A549 (cell line): ENCODE measurements at regions not wholly inside any gene's neighbourhood (a gene's known extent, or its start where the extent isn't known, plus 50 kb on each side); places are given as distances from the start of the nearest gene placed in this dataset.

Experiments used
- ATAC-seq, 2 experiments: fragments of 200-7000 bp in 1 of 2; fragments of >200 bp in 1 of 2; cut with Nextera tagmentation in 1 of 2; cut with Tn5 transposase in 1 of 2; 3 replicates each; pipeline versions ENCODE4 v1.8.0 to v1.9.1; 2018 to 2020; ENCODE audit warnings: mild to moderate bottlenecking in 1 of 2, moderate library complexity in 1 of 2
- CTCF ChIA-PET: fragments of 300-600 bp; sonication (Branson Sonifier 250); formaldehyde crosslinking; extraction: SDS; loops from one replicate; lab custom pipeline; 2021; ENCODE audit warnings: antibody characterized with exemption, inconsistent platforms; lab: Yijun Ruan, JAX
- POLR2A ChIA-PET: fragments of 350-600 bp; formaldehyde crosslinking; extraction: SDS; loops from one replicate; lab custom pipeline; 2021; ENCODE audit warnings: antibody characterized with exemption, inconsistent platforms; lab: Yijun Ruan, JAX
- DNase-seq, 2 experiments: peaks; one replicate each; pipeline versions ENCODE4 v3.0.0 to v3.0.0-alpha.2; 2011 to 2016; ENCODE audit warnings: low read depth in 1 of 2, low spot score in 1 of 2
- FAIRE-seq: peaks from 2 replicates; lab custom pipeline; 2011; peaks lifted over from hg19 to GRCh38; lab: Jason Lieb, UNC
- H3K27ac ChIP-seq, 2 experiments: fragments of >200 bp; sonication (Bioruptor Twin); formaldehyde crosslinking; 3 replicates each; pipeline ENCODE4 v1.5.1; 2016 to 2017
- H3K4me1 ChIP-seq: fragments of >200 bp; sonication (Bioruptor Twin); formaldehyde crosslinking; 3 replicates; pipeline ENCODE4 v1.6.1; 2016
- H3K4me2 ChIP-seq: fragments of >200 bp; sonication (Bioruptor Twin); formaldehyde crosslinking; 3 replicates; pipeline ENCODE4 v1.6.1; 2016
- H3K4me3 ChIP-seq: fragments of >200 bp; sonication (Bioruptor Twin); formaldehyde crosslinking; 3 replicates; pipeline ENCODE4 v1.5.1; 2016
- H3K9me3 ChIP-seq: fragments of >200 bp; sonication (Bioruptor Twin); formaldehyde crosslinking; 3 replicates; pipeline ENCODE4 v1.6.1; 2016
- ATOH8 ChIP-seq: fragments of 250-450 bp; sonication (Bioruptor Pico); IDR thresholded peaks from 2 replicates; pipeline ENCODE4 v1.5.0; 2020; ENCODE audit warnings: low read depth, mild to moderate bottlenecking, moderate library complexity
- BHLHE40 ChIP-seq: IDR thresholded peaks from 2 replicates; pipeline ENCODE4 v1.6.1; 2012; ENCODE audit warnings: low read depth, low read length, inconsistent platforms
- CBX2 ChIP-seq: fragments of 200-600 bp; sonication (generic); IDR thresholded peaks from 2 replicates; pipeline ENCODE4 v1.6.1; 2016; ENCODE audit warnings: low read depth, mild to moderate bottlenecking, borderline replicate concordance
- CHD2 ChIP-seq: fragments of 150-350 bp; IDR thresholded peaks from 2 replicates; pipeline ENCODE4 v1.6.1; 2014; ENCODE audit warnings: low read length; ENCODE audit not compliant: partially characterized antibody
- CHD4 ChIP-seq: fragments of 200-600 bp; sonication (generic); IDR thresholded peaks from 2 replicates; pipeline ENCODE4 v1.6.1; 2016; ENCODE audit warnings: antibody characterized with exemption, mild to moderate bottlenecking, borderline replicate concordance
- CTCF ChIP-seq: fragments of >200 bp; sonication (Bioruptor Twin); formaldehyde crosslinking; IDR thresholded peaks from 3 replicates; pipeline ENCODE4 v1.5.1; 2016
- EHF ChIP-seq: fragments of 250-450 bp; sonication (Bioruptor Pico); IDR thresholded peaks from 2 replicates; pipeline ENCODE4 v1.5.0; 2020; ENCODE audit warnings: mild to moderate bottlenecking
- EHMT2 ChIP-seq: fragments of 200-600 bp; sonication (generic); IDR thresholded peaks from 2 replicates; pipeline ENCODE4 v1.6.1; 2016; ENCODE audit warnings: antibody characterized with exemption, low read depth, mild to moderate bottlenecking, moderate library complexity
- EP300 ChIP-seq, 2 experiments: fragments of >200 bp; sonication (Bioruptor Twin); formaldehyde crosslinking; IDR thresholded peaks; 2 replicates in 1 of 2; 3 replicates in 1 of 2; pipeline ENCODE4 v1.6.1; 2016 to 2017
- ESRRA ChIP-seq: fragments of 150-350 bp; IDR thresholded peaks from 2 replicates; pipeline ENCODE4 v1.6.1; 2014; ENCODE audit warnings: mild to moderate bottlenecking, low read length, borderline replicate concordance
- FOXS1 ChIP-seq: fragments of 250-450 bp; sonication (Bioruptor Pico); IDR thresholded peaks from 2 replicates; pipeline ENCODE4 v1.5.0; 2020; ENCODE audit warnings: mild to moderate bottlenecking, moderate library complexity
- HDAC2 ChIP-seq: fragments of 200-600 bp; sonication (generic); IDR thresholded peaks from 2 replicates; pipeline ENCODE4 v1.6.1; 2016
- HOXA7 ChIP-seq: fragments of 250-450 bp; sonication (Bioruptor Pico); IDR thresholded peaks from 2 replicates; pipeline ENCODE4 v1.5.0; 2020; ENCODE audit warnings: mild to moderate bottlenecking, moderate library complexity
- JUNB ChIP-seq: fragments of >200 bp; sonication (Bioruptor Twin); formaldehyde crosslinking; IDR thresholded peaks from 2 replicates; pipeline ENCODE4 v1.6.1; 2016
- MAX ChIP-seq: IDR thresholded peaks from 2 replicates; pipeline ENCODE4 v1.6.1; 2012
- NFE2L2 ChIP-seq: fragments of 150-350 bp; conservative IDR thresholded peaks from 2 replicates; pipeline ENCODE4 v1.6.1; 2014; ENCODE audit warnings: low read length
- PBX3 ChIP-seq: IDR thresholded peaks from 2 replicates; pipeline ENCODE4 v1.6.1; 2012
- RFX5 ChIP-seq: fragments of 450-650 bp; IDR thresholded peaks from 2 replicates; pipeline ENCODE4 v1.7.1; 2014; ENCODE audit warnings: antibody characterized with exemption, mild to moderate bottlenecking, moderate library complexity
- RNF2 ChIP-seq: fragments of 200-600 bp; sonication (generic); IDR thresholded peaks from 2 replicates; pipeline ENCODE4 v1.6.1; 2016; ENCODE audit warnings: low read depth, mild to moderate bottlenecking, antibody characterized with exemption, moderate library complexity, borderline replicate concordance
- SMC3 ChIP-seq: fragments of >200 bp; sonication (Bioruptor Twin); formaldehyde crosslinking; IDR thresholded peaks from 3 replicates; pipeline ENCODE4 v1.6.1; 2018; ENCODE audit warnings: inconsistent platforms
- SREBF2 ChIP-seq: fragments of 450-650 bp; IDR thresholded peaks from 2 replicates; pipeline ENCODE4 v1.6.1; 2014; ENCODE audit warnings: mild to moderate bottlenecking, moderate library complexity
- TFCP2L1 ChIP-seq: fragments of 250-450 bp; sonication (Bioruptor Pico); IDR thresholded peaks from 2 replicates; pipeline ENCODE4 v1.5.0; 2021; ENCODE audit warnings: mild to moderate bottlenecking
- TP53 ChIP-seq: fragments of 250-450 bp; sonication (Bioruptor Pico); IDR thresholded peaks from 2 replicates; pipeline ENCODE4 v1.5.0; 2021; ENCODE audit warnings: mild to moderate bottlenecking, moderate library complexity
- USF2 ChIP-seq: fragments of 450-650 bp; IDR thresholded peaks from 2 replicates; pipeline ENCODE4 v1.6.1; 2014; ENCODE audit warnings: antibody characterized with exemption
- ZNF302 ChIP-seq: fragments of 250-450 bp; sonication (Bioruptor Pico); IDR thresholded peaks from 2 replicates; pipeline ENCODE4 v1.9.0; 2021; ENCODE audit warnings: inconsistent platforms, mild to moderate bottlenecking, moderate library complexity
- ZSCAN20 ChIP-seq: fragments of 250-450 bp; sonication (Bioruptor Pico); IDR thresholded peaks from 2 replicates; pipeline ENCODE4 v1.8.0; 2022; ENCODE audit warnings: mild to moderate bottlenecking, moderate library complexity
- WGBS: methylation state at CpG from one replicate; pipeline ENCODE4 v1.1.6; 2017; ENCODE audit errors: missing lambda C conversion rate; 5-methylcytosine and 5-hydroxymethylcytosine counted together

GRCh38 chr3:193836511-193836910, 243.5 kb downstream of the OPA1 start (continued):
- no peak for TF ChIP-seq SREBF2
- TF ChIP-seq CBX2 = no peak
- no peak for TF ChIP-seq JUNB
- TF ChIP-seq MAX = no peak
- TF ChIP-seq NFE2L2 = no peak
- TF ChIP-seq TFCP2L1 (CRISPR knock-in tag) = no peak
- TF ChIP-seq ATOH8 (CRISPR knock-in tag) = no peak
- TF ChIP-seq RFX5 = no peak
- no peak for TF ChIP-seq CHD2
- TF ChIP-seq, all 56 proteins: peak for 0

GRCh38 chr3:193836918-193837317, 243.9 kb downstream of the OPA1 start:
- ATAC-seq = no peak
- POLR2A ChIA-PET = no interaction called here
- no peak overlapping the region for H3K27ac ChIP-seq
- 89% methylated on average over 7 of the region's 7 CpGs for WGBS
- TF ChIP-seq PBX3 (no peak), HDAC2 (no peak), USF2 (no peak), RFX5 (no peak), HOXA7 (CRISPR knock-in tag) (no peak), RNF2 (no peak), BHLHE40 (no peak), SMC3 (no peak)
- H3K4me2 ChIP-seq = no peak overlapping the region
- H3K4me3 ChIP-seq = no peak overlapping the region
- H3K9me3 ChIP-seq = no peaks in the 10 kb centered on the region
- H3K4me1 ChIP-seq = peaks cover 4% of the 10 kb centered on the region; the same call in 1 of the 3 replicates
- no peak for FAIRE-seq
- no peak for DNase-seq
- CTCF ChIA-PET = interaction anchor here (0.7 kb wide), 1 partner anchor 269 kb away, joined by 3 read pairs; no protein-coding TSS in a partner anchor

- CTCF ChIA-PET = interaction anchor here (0.6 to 0.7 kb wide), 2 partner anchors 36 to 269 kb away, joined by 3 read pairs; no protein-coding TSS in a partner anchor
- DNase-seq (no peak), FAIRE-seq (no peak), ATAC-seq (no peak)
- POLR2A ChIA-PET = no interaction called here
- Histone ChIP-seq H3K27ac (no peak overlapping the region), H3K4me1 (peaks cover 4% of the 10 kb centered on the region; the same call in 1 of the 3 replicates), H3K9me3 (no peaks in the 10 kb centered on the region), H3K4me3 (no peak overlapping the region), H3K4me2 (no peak overlapping the region)
- no peak for TF ChIP-seq EHF (CRISPR knock-in tag)
- TF ChIP-seq HOXA7 (CRISPR knock-in tag) = no peak
- TF ChIP-seq ZNF302 (CRISPR knock-in tag) = no peak
- 77% methylated on average over 6 of the region's 6 CpGs for WGBS
These were observed 244.4 kb downstream of the OPA1 start for GRCh38 chr3:193837347-193837827.

GRCh38 chr3:193840111-193840641, 247.2 kb downstream of the OPA1 start:
- no peak for FAIRE-seq
- no peaks in the 10 kb centered on the region for H3K9me3 ChIP-seq
- H3K4me1 ChIP-seq = peaks cover 19% of the 10 kb centered on the region
- ATAC-seq = no peak
- no peak for TF ChIP-seq CBX2
- no peak for TF ChIP-seq FOXS1 (CRISPR knock-in tag)
- no peak for TF ChIP-seq EP300 (IDR thresholded peaks at IDR 0.05)
- no peak for TF ChIP-seq TP53 (CRISPR knock-in tag)
- no peak for TF ChIP-seq ATOH8 (CRISPR knock-in tag)
- TF ChIP-seq RNF2 = no peak
- TF ChIP-seq ZSCAN20 (CRISPR knock-in tag) = no peak
- no peak for TF ChIP-seq CHD4
- no peak for TF ChIP-seq ESRRA
- no peak for TF ChIP-seq EHMT2
- no peak for TF ChIP-seq MAX
- TF ChIP-seq CTCF = no peak
- TF ChIP-seq, all 56 proteins: peak for 0
- ChIA-PET CTCF (interaction anchor here (0.6 kb wide), 1 partner anchor 13 kb away, joined by 3 read pairs; no protein-coding TSS in a partner anchor), POLR2A (no interaction called here)
- H3K4me2 ChIP-seq = no peak overlapping the region
- DNase-seq = no peak
- no peak overlapping the region for H3K27ac ChIP-seq
- WGBS = 75% methylated on average over 2 of the region's 2 CpGs
- no peak overlapping the region for H3K4me3 ChIP-seq
